ENCODE measurements at regions not wholly inside any gene's neighbourhood (a gene's known extent, or its start where the extent isn't known, plus 50 kb on each side); places are given as distances from the start of the nearest gene placed in this dataset.

GRCh38 chr9:134553061-134553891 lies 88.3 kb upstream of the COL5A1 start:
- intact Hi-C loops (cut with DNase I) = no loop called here

GRCh38 chr9:134553996-134554372 lies 87.6 kb upstream of the COL5A1 start:
- peak; percentile 66 for DNase-seq (ENCODE audit: low spot score)
- intact Hi-C loops (cut with DNase I) = no loop called here

More at GRCh38 chr9:134553061-134553891, 88.3 kb upstream of the COL5A1 start:
- peak; percentile 68 for DNase-seq (ENCODE audit: low spot score)

- intact Hi-C loops (cut with DNase I) = no loop called here
- peak; percentile 68 for DNase-seq (ENCODE audit: low spot score)
These were observed 87.1 kb upstream of the COL5A1 start for GRCh38 chr9:134554373-134555093.

GRCh38 chr9:134555094-134555650 lies 86.4 kb upstream of the COL5A1 start:
- peak; percentile 27 for DNase-seq (ENCODE audit: low spot score)
- intact Hi-C loops (cut with DNase I) = no loop called here

GRCh38 chr9:134556531-134557068 lies 85.0 kb upstream of the COL5A1 start:
- DNase-seq (ENCODE audit: low spot score) = peak; percentile 61
- intact Hi-C loops (cut with DNase I) = no loop called here

GRCh38 chr9:134557331-134557730 lies 84.3 kb upstream of the COL5A1 start:
- DNase-seq (ENCODE audit: low spot score) = peak; percentile 29
- intact Hi-C loops (cut with DNase I) = no loop called here

- peak; percentile 29 for DNase-seq (ENCODE audit: low spot score)
- intact Hi-C loops (cut with DNase I) = no loop called here
These were observed 83.3 kb upstream of the COL5A1 start for GRCh38 chr9:134558124-134558905.

- peak; percentile 19 for DNase-seq (ENCODE audit: low spot score)
- intact Hi-C loops (cut with DNase I) = no loop called here
These were observed 82.6 kb upstream of the COL5A1 start for GRCh38 chr9:134559013-134559412.

- peak; percentile 9 for DNase-seq (ENCODE audit: low spot score)
- intact Hi-C loops (cut with DNase I) = no loop called here
These were observed 81.4 kb upstream of the COL5A1 start for GRCh38 chr9:134560206-134560605.

- intact Hi-C loops (cut with DNase I) = no loop called here
These were observed 80.9 kb upstream of the COL5A1 start for GRCh38 chr9:134560654-134561053.

GRCh38 chr9:134561427-134562145 lies 80.0 kb upstream of the COL5A1 start:
- DNase-seq (ENCODE audit: low spot score) = no peak
- intact Hi-C loops (cut with DNase I) = no loop called here

More at GRCh38 chr9:134560654-134561053, 80.9 kb upstream of the COL5A1 start:
- DNase-seq (ENCODE audit: low spot score) = peak; percentile 20

GRCh38 chr9:134562146-134562849 lies 79.3 kb upstream of the COL5A1 start:
- DNase-seq (ENCODE audit: low spot score) = no peak

GRCh38 chr9:134563397-134563796 lies 78.2 kb upstream of the COL5A1 start:
- intact Hi-C loops (cut with DNase I) = no loop called here
- no peak for DNase-seq (ENCODE audit: low spot score)

More at GRCh38 chr9:134562146-134562849, 79.3 kb upstream of the COL5A1 start:
- intact Hi-C loops (cut with DNase I) = no loop called here

- intact Hi-C loops (cut with DNase I) = no loop called here
- no peak for DNase-seq (ENCODE audit: low spot score)
These were observed 77.0 kb upstream of the COL5A1 start for GRCh38 chr9:134564431-134565170.

GRCh38 chr9:134565316-134565915 lies 76.2 kb upstream of the COL5A1 start:
- intact Hi-C loops (cut with DNase I) = no loop called here
- DNase-seq (ENCODE audit: low spot score) = no peak

- intact Hi-C loops (cut with DNase I) = no loop called here
- DNase-seq (ENCODE audit: low spot score) = no peak
These were observed 75.3 kb upstream of the COL5A1 start for GRCh38 chr9:134566196-134566847.

- no peak for DNase-seq (ENCODE audit: low spot score)
- intact Hi-C loops (cut with DNase I) = no loop called here
These were observed 74.7 kb upstream of the COL5A1 start for GRCh38 chr9:134566936-134567335.

Data from cardiac septum (tissue), 1 donor.